Endothelial cell of umbilical vein (primary cell): ENCODE measurements at regions not wholly inside any gene's neighbourhood (a gene's known extent, or its start where the extent isn't known, plus 50 kb on each side); places are given as distances from the start of the nearest gene placed in this dataset.
"Not testable (repeated sequence)": the region's sequence is repeated elsewhere in the genome, so short reads cannot be mapped to it uniquely, and the experiment has no call there.

Experiments used
- BruUV-seq: library from RNA; stranded (reverse); fragments of 400-500 nt; replicated peaks from 2 replicates; lab custom pipeline; 2021; lab: Mats Ljungman, UMichigan
- CTCF ChIA-PET: fragments of 300-600, 350-600 bp; sonication (Branson Sonifier 250); formaldehyde crosslinking; loops from one replicate; lab custom pipeline; 2021; ENCODE audit warnings: antibody characterized with exemption, inconsistent platforms; lab: Charles Lee
- POLR2A ChIA-PET: fragments of 300-600, 350-600 bp; sonication (Branson Sonifier 250); formaldehyde crosslinking; loops from one replicate; lab custom pipeline; 2021; ENCODE audit warnings: antibody characterized with exemption, inconsistent platforms; lab: Charles Lee
- DNase-seq: peaks from one replicate; pipeline ENCODE4 v3.0.0-alpha.2; 2011; ENCODE audit warnings: low read depth, low spot score
- FAIRE-seq: peaks from 2 replicates; lab custom pipeline; 2011; peaks lifted over from hg19 to GRCh38; lab: Jason Lieb, UNC
- H2AFZ ChIP-seq: 2 replicates; pipeline ENCODE4 v1.6.0; 2012; ENCODE audit warnings: low read depth, low read length, control low read depth, inconsistent platforms
- H3K27ac ChIP-seq: 2 replicates; pipeline ENCODE4 v1.5.1; 2011; ENCODE audit warnings: low read depth, mild to moderate bottlenecking, control low read depth, low read length, moderate library complexity; ENCODE audit not compliant: insufficient read depth
- H3K27me3 ChIP-seq, 2 experiments: 2 replicates each; pipeline versions ENCODE4 v1.6.0 to v1.6.1; 2011; ENCODE audit warnings: low read length in 2 of 2, mixed read lengths in 1 of 2; ENCODE audit not compliant: control insufficient read depth in 2 of 2, insufficient read depth in 2 of 2
- H3K36me3 ChIP-seq, 2 experiments: 2 replicates in 1 of 2; 3 replicates in 1 of 2; pipeline ENCODE4 v1.5.1; 2011; ENCODE audit warnings: low read length in 2 of 2, mild to moderate bottlenecking in 1 of 2, moderate library complexity in 1 of 2; ENCODE audit not compliant: control insufficient read depth in 2 of 2, insufficient read depth in 2 of 2; ENCODE audit errors: extremely low read depth in 1 of 2
- H3K4me1 ChIP-seq: 3 replicates; pipeline ENCODE4 v1.5.1; 2011; ENCODE audit warnings: mild to moderate bottlenecking, low read length; ENCODE audit not compliant: control insufficient read depth, insufficient read depth; ENCODE audit errors: extremely low read depth
- H3K4me2 ChIP-seq: 2 replicates; pipeline ENCODE4 v1.6.1; 2011; ENCODE audit warnings: low read length, control low read depth, mixed read lengths; ENCODE audit not compliant: insufficient read depth
- H3K4me3 ChIP-seq, 3 experiments: fragments of 200-600 bp in 1 of 3; sonication (generic), shearing (Covaris generic) in 1 of 3; replicated peaks in 1 of 3; 2 replicates each; pipeline ENCODE4 v1.5.1; 2011 to 2016; ENCODE audit warnings: control low read depth in 3 of 3, low read length in 3 of 3, mild to moderate bottlenecking in 2 of 3, inconsistent platforms in 1 of 3, low read depth in 1 of 3, moderate library complexity in 1 of 3; ENCODE audit not compliant: insufficient read depth in 1 of 3
- H3K79me2 ChIP-seq: 2 replicates; pipeline ENCODE4 v1.6.0; 2012; ENCODE audit warnings: low read length, inconsistent platforms; ENCODE audit not compliant: control insufficient read depth, insufficient read depth
- H3K9ac ChIP-seq: replicated peaks from 2 replicates; pipeline ENCODE3; 2011; ENCODE audit warnings: low read length, control low read depth; ENCODE audit not compliant: insufficient read depth; ENCODE audit errors: extremely low read depth
- H3K9me1 ChIP-seq: replicated peaks from 3 replicates; pipeline ENCODE4 v1.6.0; 2011; ENCODE audit warnings: mild to moderate bottlenecking, low read length; ENCODE audit not compliant: control insufficient read depth, insufficient read depth; ENCODE audit errors: extremely low read depth
- H3K9me3 ChIP-seq: replicated peaks from 2 replicates; pipeline ENCODE4 v1.5.1; 2012; ENCODE audit warnings: low read length, inconsistent platforms; ENCODE audit not compliant: control insufficient read depth, insufficient read depth
- H4K20me1 ChIP-seq: replicated peaks from 2 replicates; pipeline ENCODE3; 2011; ENCODE audit warnings: mild to moderate bottlenecking, low read length; ENCODE audit not compliant: control insufficient read depth, insufficient read depth; ENCODE audit errors: extremely low read depth
- MAX ChIP-seq: IDR thresholded peaks from 2 replicates; pipeline ENCODE4 v1.6.1; 2011; ENCODE audit not compliant: insufficient read depth, insufficient read length
- POLR2A ChIP-seq: IDR thresholded peaks from 2 replicates; pipeline ENCODE4 v1.6.1; 2012; ENCODE audit warnings: low read depth, mild to moderate bottlenecking, control low read depth, low read length
- dilution Hi-C: fragments of 300-500 bp; cut with MboI; formaldehyde crosslinking; loops from one replicate; pipeline ENCODE4 v1.15.0; 2019; ENCODE audit warnings: low sequenced_read_pairs; ENCODE audit not compliant: extremely low pct_ligation_motif_present
- intact Hi-C: fragments of 100-400 bp; cut with micrococcal nuclease; formaldehyde crosslinking; loops from one replicate; pipeline ENCODE4 v1.10.0; 2022

GRCh38 chr10:60523371-60523770, 133.7 kb upstream of the ANK3 start:
- not testable (repeated sequence) for FAIRE-seq, H4K20me1 ChIP-seq, DNase-seq

GRCh38 chr10:60522617-60523016, 132.9 kb upstream of the ANK3 start:
- Histone ChIP-seq H3K36me3 (no peaks in the 10 kb centered on the region), H3K9me1 (no peaks in the 10 kb centered on the region), H3K4me1 (no peaks in the 10 kb centered on the region), H3K4me3 (no peak overlapping the region), H2AFZ (no peak overlapping the region), H3K9ac (no peak overlapping the region), H3K27me3 (peaks cover 0 to 6% of the 10 kb centered on the region in 2 experiments), H3K27ac (no peak overlapping the region), H3K9me3 (no peaks in the 10 kb centered on the region), H3K4me2 (no peak overlapping the region), H4K20me1 (no peaks in the 10 kb centered on the region), H3K79me2 (no peaks in the 10 kb centered on the region)
- DNase-seq = no peak
- no peak for FAIRE-seq
- ChIA-PET CTCF (no interaction called here), POLR2A (no interaction called here)
- intact Hi-C loops = no loop called here
- no TSS peak for BruUV-seq
- dilution Hi-C loops = no loop called here
- TF ChIP-seq MAX (no peak), POLR2A (no peak)

More at GRCh38 chr10:60523371-60523770, 133.7 kb upstream of the ANK3 start:
- H3K4me2 ChIP-seq, CTCF ChIA-PET, H3K36me3 ChIP-seq, H3K27ac ChIP-seq, H3K9ac ChIP-seq, H3K4me1 ChIP-seq, dilution Hi-C loops, H2AFZ ChIP-seq, H3K9me1 ChIP-seq, intact Hi-C loops, H3K79me2 ChIP-seq, H3K27me3 ChIP-seq, H3K4me3 ChIP-seq, H3K9me3 ChIP-seq, BruUV-seq, POLR2A ChIA-PET: not testable (repeated sequence)
